Gastroesophageal sphincter (tissue), 4 donors: ENCODE measurements at regions not wholly inside any gene's neighbourhood (a gene's known extent, or its start where the extent isn't known, plus 50 kb on each side); places are given as distances from the start of the nearest gene placed in this dataset.

Experiments
- ATAC-seq: fragments of 150-250 bp; one replicate; pipeline ENCODE4 v1.9.1; 2016; ENCODE audit warnings: mild to moderate bottlenecking, moderate library complexity
- H3K27ac ChIP-seq, 4 donors: fragments of 200-600 bp; sonication (generic) in 3 of 4; 1 replicate in 3 of 4; 2 replicates in 1 of 4; pipeline ENCODE4 v1.5.1; 2016 to 2019
- H3K27me3 ChIP-seq: fragments of 200-600 bp; sonication (generic); one replicate; pipeline ENCODE4 v1.5.1; 2019
- H3K36me3 ChIP-seq, 2 donors: fragments of 200-600 bp; sonication (generic); one replicate each; pipeline ENCODE4 v1.5.1; 2019; ENCODE audit warnings: control low read depth in 1 of 2
- H3K4me1 ChIP-seq, 3 donors: fragments of 200-600 bp; sonication (generic); 1 replicate in 2 of 3; 2 replicates in 1 of 3; pipeline ENCODE4 v1.5.1; 2016 to 2019; ENCODE audit warnings: control low read depth in 2 of 3
- H3K4me3 ChIP-seq, 2 donors: fragments of 200-600 bp; sonication (generic); one replicate each; pipeline ENCODE4 v1.5.1; 2019; ENCODE audit warnings: mild to moderate bottlenecking in 1 of 2, moderate library complexity in 1 of 2
- H3K9me3 ChIP-seq, 3 donors: fragments of 200-600 bp; sonication (generic); one replicate each; pipeline ENCODE4 v1.5.1; 2017 to 2019; ENCODE audit warnings: control low read depth in 2 of 3
- EP300 ChIP-seq: sonication (generic); formaldehyde crosslinking; IDR thresholded peaks from one replicate; pipeline ENCODE4 v1.6.1; 2017; ENCODE audit warnings: antibody characterized with exemption, mild to moderate bottlenecking
- POLR2A ChIP-seq, 2 donors: fragments of 450-650 bp; IDR thresholded peaks; one replicate each; pipeline ENCODE4 v1.6.1; 2017; ENCODE audit warnings: antibody characterized with exemption in 2 of 2, mild to moderate bottlenecking in 2 of 2, moderate library complexity in 1 of 2
- POLR2AphosphoS5 ChIP-seq: sonication (generic); formaldehyde crosslinking; IDR thresholded peaks from one replicate; pipeline ENCODE4 v1.6.1; 2017; ENCODE audit warnings: antibody characterized with exemption
- WGBS, 2 donors: methylation state at CpG; one replicate each; pipeline ENCODE4 v1.1.5; 2018; ENCODE audit warnings: low coverage in 1 of 2; 5-methylcytosine and 5-hydroxymethylcytosine counted together
- TF ChIP-seq, protein P1 (sequence below), 4 experiments: fragments of 200-600 bp in 2 of 4; fragments of 450-650 bp in 2 of 4; sonication (generic) in 1 of 4; IDR thresholded peaks; one replicate each; pipeline ENCODE4 v1.5.1; 2017 to 2019; ENCODE audit warnings: antibody characterized with exemption in 4 of 4, mild to moderate bottlenecking in 2 of 4, moderate library complexity in 2 of 4

- peak; percentile 13 for ATAC-seq
- Histone ChIP-seq H3K4me1 (no peaks in the 10 kb centered on the region), H3K27me3 (peaks cover 20% of the 10 kb centered on the region), H3K9me3 (no peaks in the 10 kb centered on the region), H3K27ac (no peak overlapping the region), H3K4me3 (no peak overlapping the region), H3K36me3 (no peaks in the 10 kb centered on the region)
- TF ChIP-seq POLR2A (IDR thresholded peaks at IDR 0.05) (no peak), POLR2AphosphoS5 (no peak), EP300 (no peak)
- TF ChIP-seq, protein P1, sequence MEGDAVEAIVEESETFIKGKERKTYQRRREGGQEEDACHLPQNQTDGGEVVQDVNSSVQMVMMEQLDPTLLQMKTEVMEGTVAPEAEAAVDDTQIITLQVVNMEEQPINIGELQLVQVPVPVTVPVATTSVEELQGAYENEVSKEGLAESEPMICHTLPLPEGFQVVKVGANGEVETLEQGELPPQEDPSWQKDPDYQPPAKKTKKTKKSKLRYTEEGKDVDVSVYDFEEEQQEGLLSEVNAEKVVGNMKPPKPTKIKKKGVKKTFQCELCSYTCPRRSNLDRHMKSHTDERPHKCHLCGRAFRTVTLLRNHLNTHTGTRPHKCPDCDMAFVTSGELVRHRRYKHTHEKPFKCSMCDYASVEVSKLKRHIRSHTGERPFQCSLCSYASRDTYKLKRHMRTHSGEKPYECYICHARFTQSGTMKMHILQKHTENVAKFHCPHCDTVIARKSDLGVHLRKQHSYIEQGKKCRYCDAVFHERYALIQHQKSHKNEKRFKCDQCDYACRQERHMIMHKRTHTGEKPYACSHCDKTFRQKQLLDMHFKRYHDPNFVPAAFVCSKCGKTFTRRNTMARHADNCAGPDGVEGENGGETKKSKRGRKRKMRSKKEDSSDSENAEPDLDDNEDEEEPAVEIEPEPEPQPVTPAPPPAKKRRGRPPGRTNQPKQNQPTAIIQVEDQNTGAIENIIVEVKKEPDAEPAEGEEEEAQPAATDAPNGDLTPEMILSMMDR (IDR thresholded peaks at IDR 0.05): no peak
- 41 to 78% methylated on average over 3 to 5 of the region's 6 CpGs for WGBS, 2 donors
Measured at GRCh38 chr19:29111576-29111975, 101.4 kb downstream of the UQCRFS1 start.

- H3K9me3 ChIP-seq: no peaks in the 10 kb centered on the region
- WGBS, 2 donors: 20 to 41% methylated on average over 1 to 6 of the region's 6 CpGs
- no peak for TF ChIP-seq POLR2AphosphoS5
- TF ChIP-seq POLR2A (IDR thresholded peaks at IDR 0.05): no peak
- TF ChIP-seq, protein P1 (IDR thresholded peaks at IDR 0.05): no peak
- TF ChIP-seq EP300: no peak
- no peaks in the 10 kb centered on the region for H3K36me3 ChIP-seq
- no peak overlapping the region for H3K4me3 ChIP-seq
- no peaks in the 10 kb centered on the region for H3K4me1 ChIP-seq
- H3K27ac ChIP-seq: no peak overlapping the region
- H3K27me3 ChIP-seq: peaks cover 20% of the 10 kb centered on the region
- ATAC-seq: no peak
Measured at GRCh38 chr19:29107831-29108230, 105.1 kb downstream of the UQCRFS1 start.

DNA sequence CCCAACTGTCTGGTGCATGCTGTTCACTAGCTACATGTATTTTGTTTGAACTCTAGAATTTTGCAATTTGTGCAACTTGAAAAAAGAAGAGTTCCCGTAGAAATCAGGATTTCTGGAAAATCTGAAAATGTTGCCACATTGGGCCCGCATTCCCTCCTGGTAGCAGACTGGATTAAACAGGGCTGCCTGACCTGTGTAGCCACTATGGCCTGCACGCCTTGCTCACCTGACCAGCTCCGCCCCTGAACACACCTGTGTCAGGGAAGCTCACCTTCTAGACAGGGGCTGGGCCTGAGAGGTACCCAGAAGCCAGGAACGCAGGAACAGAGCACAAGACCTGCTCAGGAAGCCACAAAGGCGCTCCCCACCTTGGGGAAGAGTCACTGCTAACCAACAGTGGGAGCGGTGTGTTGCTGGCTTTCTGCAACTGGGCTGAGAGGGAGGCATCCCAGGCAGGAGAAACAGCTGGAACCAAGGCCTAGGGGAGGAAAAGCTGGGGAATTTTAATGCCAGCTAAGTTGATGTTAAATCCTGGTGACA is 106.5 kb downstream of the UQCRFS1 start:
- 89 to 100% methylated on average over 2 to 4 of the region's 7 CpGs for WGBS, 2 donors
- Histone ChIP-seq H3K27me3 (peaks cover 15% of the 10 kb centered on the region), H3K4me3 (no peak overlapping the region), H3K36me3 (no peaks in the 10 kb centered on the region), H3K4me1 (no peaks in the 10 kb centered on the region), H3K27ac (no peak overlapping the region), H3K9me3 (no peaks in the 10 kb centered on the region)
- no peak for ATAC-seq
- TF ChIP-seq EP300 (no peak), POLR2A (IDR thresholded peaks at IDR 0.05) (no peak), POLR2AphosphoS5 (no peak)
- TF ChIP-seq, protein P1 (IDR thresholded peaks at IDR 0.05): no peak

GRCh38 chr19:29105629-29106292 is 107.2 kb downstream of the UQCRFS1 start:
- H3K4me3 ChIP-seq: no peak overlapping the region
- peaks cover 15% of the 10 kb centered on the region for H3K27me3 ChIP-seq
- no peak for ATAC-seq
- WGBS, 2 donors: 47 to 54% methylated on average over 3 to 5 of the region's 11 CpGs
- H3K27ac ChIP-seq: no peak overlapping the region
- no peaks in the 10 kb centered on the region for H3K4me1 ChIP-seq
- TF ChIP-seq, protein P1 (IDR thresholded peaks at IDR 0.05): no peak
- no peaks in the 10 kb centered on the region for H3K9me3 ChIP-seq
- H3K36me3 ChIP-seq: no peaks in the 10 kb centered on the region

DNA sequence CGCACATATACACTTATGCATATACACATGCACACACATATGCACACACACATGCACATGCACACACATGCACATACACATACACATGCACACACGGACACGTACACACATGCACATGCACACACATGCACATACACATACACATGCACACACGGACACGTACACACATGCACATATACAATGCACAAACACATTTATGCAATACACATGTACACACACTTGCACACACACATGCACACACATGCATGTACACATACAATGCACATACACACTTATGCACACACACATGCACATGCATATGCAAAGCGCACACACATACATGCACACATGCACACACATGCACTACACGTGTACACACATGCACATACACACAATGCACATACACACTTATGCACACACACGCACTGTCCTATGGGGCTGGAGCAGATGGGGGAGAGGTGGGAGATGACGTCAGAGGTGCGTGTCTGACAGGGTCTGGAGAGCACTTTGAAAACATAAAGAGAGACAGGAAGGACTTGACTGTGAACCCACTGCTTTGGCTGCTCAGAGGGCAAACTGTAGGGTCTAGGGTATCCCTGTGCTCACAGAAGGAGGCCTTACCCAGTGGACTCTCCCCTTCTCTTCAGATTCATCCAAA is 108.2 kb downstream of the UQCRFS1 start:
- H3K27me3 ChIP-seq: peaks cover 15% of the 10 kb centered on the region
- no peaks in the 10 kb centered on the region for H3K9me3 ChIP-seq
- peaks cover 0 to 1% (median 1%) of the 10 kb centered on the region in 3 donors for H3K4me1 ChIP-seq
- 78 to 79% methylated on average over 6 to 9 of the region's 10 CpGs for WGBS, 2 donors
- no peaks in the 10 kb centered on the region for H3K36me3 ChIP-seq
- TF ChIP-seq POLR2AphosphoS5 (no peak), EP300 (no peak), POLR2A (IDR thresholded peaks at IDR 0.05) (no peak)
- TF ChIP-seq, protein P1 (IDR thresholded peaks at IDR 0.05): no peak
- ATAC-seq: no peak
- no peak overlapping the region for H3K4me3 ChIP-seq
- no peak overlapping the region for H3K27ac ChIP-seq
